ENCODE measurements at regions not wholly inside any gene's neighbourhood (a gene's known extent, or its start where the extent isn't known, plus 50 kb on each side); places are given as distances from the start of the nearest gene placed in this dataset.

GRCh38 chr1:191125950-191126349 is 648.3 kb upstream of the BRINP3 start:
- no peak for DNase-seq (ENCODE audit: low spot score)
- Histone ChIP-seq H3K27me3 (ENCODE audit: insufficient read depth, poor library complexity, severe bottlenecking) (no peaks in the 10 kb centered on the region), H3K4me3 (ENCODE audit: severe bottlenecking) (no peak overlapping the region), H3K36me3 (ENCODE audit: low read depth) (no peaks in the 10 kb centered on the region), H3K4me1 (ENCODE audit: insufficient read depth, poor library complexity, severe bottlenecking) (no peaks in the 10 kb centered on the region), H3K27ac (ENCODE audit: poor library complexity, severe bottlenecking) (no peak overlapping the region), H3K9me3 (ENCODE audit: severe bottlenecking) (no peaks in the 10 kb centered on the region)
- no peak for ATAC-seq (ENCODE audit: low read depth)
- no peak for TF ChIP-seq CTCF (IDR thresholded peaks at IDR 0.05; ENCODE audit: poor library complexity, severe bottlenecking)

GRCh38 chr1:191134796-191135195 is 657.1 kb upstream of the BRINP3 start:
- no peak for DNase-seq (ENCODE audit: low spot score)
- no peaks in the 10 kb centered on the region for H3K4me1 ChIP-seq (ENCODE audit: insufficient read depth, poor library complexity, severe bottlenecking)
- no peak for ATAC-seq (ENCODE audit: low read depth)
- no peaks in the 10 kb centered on the region for H3K27me3 ChIP-seq (ENCODE audit: insufficient read depth, poor library complexity, severe bottlenecking)
- no peaks in the 10 kb centered on the region for H3K9me3 ChIP-seq (ENCODE audit: severe bottlenecking)
- no peak overlapping the region for H3K27ac ChIP-seq (ENCODE audit: poor library complexity, severe bottlenecking)
- no peaks in the 10 kb centered on the region for H3K36me3 ChIP-seq (ENCODE audit: low read depth)
- TF ChIP-seq CTCF (IDR thresholded peaks at IDR 0.05; ENCODE audit: poor library complexity, severe bottlenecking), result no peak
- no peak overlapping the region for H3K4me3 ChIP-seq (ENCODE audit: severe bottlenecking)

GRCh38 chr1:191140038-191140437 is 662.4 kb upstream of the BRINP3 start:
- ATAC-seq (ENCODE audit: low read depth), result no peak
- H3K27ac ChIP-seq (ENCODE audit: poor library complexity, severe bottlenecking), result no peak overlapping the region
- DNase-seq (ENCODE audit: low spot score), result no peak

GRCh38 chr1:191142748-191143147 is 665.1 kb upstream of the BRINP3 start:
- ATAC-seq (ENCODE audit: low read depth), result no peak
- TF ChIP-seq CTCF (IDR thresholded peaks at IDR 0.05; ENCODE audit: poor library complexity, severe bottlenecking), result no peak
- no peaks in the 10 kb centered on the region for H3K9me3 ChIP-seq (ENCODE audit: severe bottlenecking)
- H3K4me1 ChIP-seq (ENCODE audit: insufficient read depth, poor library complexity, severe bottlenecking), result no peaks in the 10 kb centered on the region
- H3K27me3 ChIP-seq (ENCODE audit: insufficient read depth, poor library complexity, severe bottlenecking), result no peaks in the 10 kb centered on the region
- no peak overlapping the region for H3K27ac ChIP-seq (ENCODE audit: poor library complexity, severe bottlenecking)
- no peak for DNase-seq (ENCODE audit: low spot score)
- no peaks in the 10 kb centered on the region for H3K36me3 ChIP-seq (ENCODE audit: low read depth)
- H3K4me3 ChIP-seq (ENCODE audit: severe bottlenecking), result no peak overlapping the region

More at GRCh38 chr1:191140038-191140437, 662.4 kb upstream of the BRINP3 start:
- no peak for TF ChIP-seq CTCF (IDR thresholded peaks at IDR 0.05; ENCODE audit: poor library complexity, severe bottlenecking)
- no peaks in the 10 kb centered on the region for H3K4me1 ChIP-seq (ENCODE audit: insufficient read depth, poor library complexity, severe bottlenecking)
- no peaks in the 10 kb centered on the region for H3K9me3 ChIP-seq (ENCODE audit: severe bottlenecking)
- no peak overlapping the region for H3K4me3 ChIP-seq (ENCODE audit: severe bottlenecking)
- no peaks in the 10 kb centered on the region for H3K27me3 ChIP-seq (ENCODE audit: insufficient read depth, poor library complexity, severe bottlenecking)
- no peaks in the 10 kb centered on the region for H3K36me3 ChIP-seq (ENCODE audit: low read depth)

GRCh38 chr1:191145834-191146233 is 668.2 kb upstream of the BRINP3 start:
- H3K4me3 ChIP-seq (ENCODE audit: severe bottlenecking), result no peak overlapping the region
- no peak for TF ChIP-seq CTCF (IDR thresholded peaks at IDR 0.05; ENCODE audit: poor library complexity, severe bottlenecking)
- ATAC-seq (ENCODE audit: low read depth) (no peak), DNase-seq (ENCODE audit: low spot score) (no peak)
- H3K36me3 ChIP-seq (ENCODE audit: low read depth), result no peaks in the 10 kb centered on the region
- no peaks in the 10 kb centered on the region for H3K4me1 ChIP-seq (ENCODE audit: insufficient read depth, poor library complexity, severe bottlenecking)
- no peaks in the 10 kb centered on the region for H3K27me3 ChIP-seq (ENCODE audit: insufficient read depth, poor library complexity, severe bottlenecking)
- no peak overlapping the region for H3K27ac ChIP-seq (ENCODE audit: poor library complexity, severe bottlenecking)
- H3K9me3 ChIP-seq (ENCODE audit: severe bottlenecking), result no peaks in the 10 kb centered on the region
